Activated CD4-positive, CD25-positive, alpha-beta regulatory T cell treated with anti-CD3 and anti-CD28 coated beads, Interleukin-2, amount 50 U/mL, for 16 hours (primary cell): ENCODE measurements at regions not wholly inside any gene's neighbourhood (a gene's known extent, or its start where the extent isn't known, plus 50 kb on each side); places are given as distances from the start of the nearest gene placed in this dataset.

Experiments used
- DNase-seq: peaks from one replicate; pipeline ENCODE4 v3.0.0-alpha.2; 2020; ENCODE audit warnings: low read depth, low spot score

DNA sequence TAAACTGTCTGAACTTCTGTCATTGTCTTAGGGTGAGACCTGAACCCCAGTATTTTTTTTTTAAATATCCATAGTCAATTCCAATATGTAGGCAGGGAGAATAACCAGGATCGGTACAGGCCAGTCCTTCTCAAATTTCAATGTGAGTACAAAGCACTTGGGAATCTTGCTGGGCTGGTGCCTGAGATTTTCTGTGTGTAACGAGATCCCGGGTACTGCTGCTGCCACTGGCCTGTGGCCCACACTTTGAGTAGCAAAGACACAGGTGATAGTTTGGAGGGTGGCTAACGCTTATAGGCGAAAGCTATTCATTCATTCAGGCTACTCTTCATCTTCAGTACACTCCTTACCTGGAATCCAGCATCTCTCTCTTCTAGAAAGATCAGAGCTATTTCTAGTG, 923.6 kb upstream of the TENM3 start:
- no peak for DNase-seq

DNA sequence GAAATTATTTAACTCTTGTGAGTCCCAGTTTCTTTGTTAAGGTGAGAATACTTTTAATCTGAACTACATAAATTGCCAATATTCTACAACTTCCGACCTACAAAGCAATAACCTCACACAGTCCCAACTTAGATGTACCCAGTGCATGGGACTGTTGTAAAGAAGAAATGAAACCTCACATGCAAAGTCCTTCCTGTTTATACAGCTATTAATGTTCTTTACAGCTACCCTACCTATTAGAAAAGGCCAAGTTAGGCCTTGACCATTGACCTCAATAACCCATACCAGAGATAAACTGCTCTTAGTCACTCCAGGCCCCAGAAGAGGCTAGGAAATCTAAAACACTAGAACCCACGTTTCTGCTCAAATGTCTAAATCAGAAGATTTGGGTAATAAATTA, 920.1 kb upstream of the TENM3 start:
- no peak for DNase-seq

DNA sequence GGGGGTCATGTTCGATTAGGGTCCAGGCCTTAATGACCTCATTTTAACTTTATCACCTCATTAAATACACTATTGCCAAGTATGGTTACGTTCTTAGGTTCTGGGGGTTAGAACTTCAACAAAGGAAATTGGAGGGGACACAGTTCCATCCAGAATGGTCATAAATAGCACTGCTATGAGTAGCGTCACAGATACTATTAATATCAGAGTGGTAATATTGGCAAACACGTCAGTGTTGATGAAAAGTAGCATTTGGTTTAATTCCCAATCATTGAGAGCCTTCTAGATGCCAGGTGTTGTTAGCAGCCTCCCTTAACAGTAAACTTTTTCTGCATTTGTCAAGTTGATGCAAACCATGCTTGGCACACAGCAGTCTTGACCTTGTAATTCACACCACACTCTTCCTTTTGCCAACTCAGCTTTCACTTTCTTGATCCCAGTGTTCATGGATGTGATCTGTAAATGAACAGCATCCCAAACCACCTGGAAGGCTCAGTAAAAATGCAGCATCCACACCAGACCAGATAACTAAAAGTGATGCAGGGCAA, 912.5 kb upstream of the TENM3 start:
- DNase-seq, result no peak

GRCh38 chr4:181331214-181331613, 912.0 kb upstream of the TENM3 start:
- DNase-seq, result no peak

GRCh38 chr4:181345931-181346330, 897.3 kb upstream of the TENM3 start:
- DNase-seq, result no peak

GRCh38 chr4:181350615-181351415, 892.4 kb upstream of the TENM3 start:
- DNase-seq, result no peak

DNA sequence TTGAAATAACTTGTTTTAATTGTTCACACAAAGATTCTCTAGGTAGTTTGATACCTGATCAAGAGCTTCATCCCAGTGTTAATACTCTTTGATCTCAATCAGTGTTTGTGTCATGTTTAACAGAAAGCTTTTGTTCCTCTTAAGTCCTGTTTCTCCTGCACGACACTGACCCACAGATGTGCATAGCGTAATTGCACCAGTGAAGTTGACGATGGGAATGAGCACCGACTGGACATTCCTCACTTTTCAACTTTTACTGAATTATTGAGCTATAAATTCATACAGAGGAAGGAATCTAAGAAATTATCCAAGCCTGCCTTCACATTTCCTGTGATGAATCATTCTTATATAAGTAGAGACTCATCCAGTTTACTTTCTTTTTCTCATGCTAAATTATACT, 878.7 kb upstream of the TENM3 start:
- DNase-seq, result no peak

DNA sequence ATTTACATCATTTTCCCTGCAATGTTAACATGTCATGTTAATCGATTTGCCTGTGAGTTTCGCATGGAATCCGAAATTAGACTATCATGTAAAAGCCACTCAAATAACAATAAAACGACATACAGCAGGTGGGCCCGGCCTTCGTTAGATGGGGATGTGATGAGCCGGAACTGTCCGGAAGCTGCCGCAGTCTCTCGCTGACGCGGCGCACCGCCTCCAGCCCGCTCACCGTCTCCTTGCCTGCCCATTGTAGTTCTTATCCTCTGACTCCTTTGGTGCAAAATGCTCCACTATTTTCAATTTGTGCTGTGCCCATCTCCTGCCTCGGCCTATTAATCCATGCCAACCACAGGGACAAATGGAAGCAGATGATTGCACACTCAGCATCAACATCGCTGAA, 877.5 kb upstream of the TENM3 start:
- DNase-seq, result no peak

GRCh38 chr4:181372014-181372413, 871.2 kb upstream of the TENM3 start:
- DNase-seq, result no peak

DNA sequence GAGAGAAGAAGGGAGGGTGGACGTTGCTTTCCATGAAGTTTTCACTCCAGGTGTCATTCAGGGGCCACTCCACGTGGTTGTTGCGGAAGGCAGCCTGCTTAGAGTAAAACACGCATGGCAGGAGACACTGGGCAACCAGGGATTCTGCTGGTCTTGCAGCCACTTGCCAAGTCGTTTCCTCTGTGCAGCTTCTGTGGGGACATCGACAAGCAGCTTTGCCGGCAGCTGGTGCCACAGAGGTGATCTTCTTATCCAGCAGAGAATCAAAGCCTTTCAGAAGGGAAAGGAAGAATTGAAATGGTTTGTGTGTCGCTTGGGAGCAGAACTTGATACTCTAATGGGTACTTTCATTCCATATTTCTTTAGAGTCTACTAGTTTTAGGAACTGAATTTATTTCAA, 867.1 kb upstream of the TENM3 start:
- no peak for DNase-seq

- DNase-seq, result no peak
Measured at GRCh38 chr4:181388061-181388460, 855.1 kb upstream of the TENM3 start.

DNA sequence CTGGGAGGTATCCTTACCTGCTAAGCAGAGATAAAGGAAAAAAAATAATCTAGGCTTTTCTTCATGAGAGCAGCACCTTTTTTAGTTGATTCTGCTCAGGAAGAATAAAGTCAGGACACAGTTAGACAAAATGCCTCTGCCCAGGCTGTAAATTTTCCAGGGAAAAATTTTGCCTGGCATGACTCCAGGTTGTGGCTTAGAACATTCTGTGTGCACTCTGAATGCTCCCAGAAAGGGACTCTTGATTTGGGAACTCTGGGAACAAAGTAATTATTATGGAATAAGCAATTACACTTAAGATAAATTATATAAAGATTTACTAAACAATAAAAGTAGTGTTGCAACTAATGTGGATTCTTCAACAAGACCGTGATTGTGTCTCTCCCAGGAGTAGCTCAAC, 826.2 kb upstream of the TENM3 start:
- no peak for DNase-seq

- no peak for DNase-seq
Measured at GRCh38 chr4:181418496-181418895, 824.7 kb upstream of the TENM3 start.

GRCh38 chr4:181420950-181421349, 822.3 kb upstream of the TENM3 start:
- DNase-seq, result no peak

- no peak for DNase-seq
Measured at GRCh38 chr4:181424362-181425016, 818.7 kb upstream of the TENM3 start.

DNA sequence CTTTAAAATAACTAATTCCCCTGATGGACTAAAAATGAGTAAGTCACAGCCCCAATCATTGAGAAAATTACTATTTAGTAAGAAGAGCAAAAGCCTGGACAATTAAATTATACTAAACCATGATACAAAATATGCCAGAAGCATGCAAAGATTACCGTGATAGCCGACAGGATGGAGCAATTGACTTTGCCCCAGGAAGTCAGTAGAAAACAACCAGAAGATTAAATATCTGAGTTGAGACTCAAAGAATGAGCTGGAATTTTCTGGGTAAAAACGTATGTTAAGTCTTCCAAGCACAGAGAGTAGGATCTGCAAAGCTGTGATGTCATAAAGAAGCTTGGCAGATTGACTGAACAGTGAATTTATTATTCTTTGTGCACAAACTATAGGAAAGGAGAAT, 816.1 kb upstream of the TENM3 start:
- DNase-seq, result no peak

DNA sequence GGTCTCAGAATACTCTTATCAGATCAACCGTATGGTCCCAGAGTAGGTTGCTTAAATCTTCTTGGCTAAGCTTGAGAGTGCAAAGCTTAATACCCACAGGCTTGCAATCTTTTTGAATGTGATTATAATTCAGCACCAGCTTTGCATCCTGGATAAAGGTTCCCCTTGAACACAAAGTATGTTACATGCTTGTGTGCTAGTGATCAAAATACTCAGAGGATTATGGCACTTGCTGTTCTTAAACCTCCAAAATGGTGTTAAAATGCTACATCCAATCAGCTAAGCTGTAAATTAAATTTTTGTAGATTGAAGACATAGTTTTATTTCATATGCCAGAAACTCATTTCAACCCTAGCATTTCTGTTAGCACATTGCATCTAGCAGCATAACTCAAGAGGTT, 812.2 kb upstream of the TENM3 start:
- DNase-seq, result no peak

GRCh38 chr4:181431661-181432060, 811.5 kb upstream of the TENM3 start:
- no peak for DNase-seq

DNA sequence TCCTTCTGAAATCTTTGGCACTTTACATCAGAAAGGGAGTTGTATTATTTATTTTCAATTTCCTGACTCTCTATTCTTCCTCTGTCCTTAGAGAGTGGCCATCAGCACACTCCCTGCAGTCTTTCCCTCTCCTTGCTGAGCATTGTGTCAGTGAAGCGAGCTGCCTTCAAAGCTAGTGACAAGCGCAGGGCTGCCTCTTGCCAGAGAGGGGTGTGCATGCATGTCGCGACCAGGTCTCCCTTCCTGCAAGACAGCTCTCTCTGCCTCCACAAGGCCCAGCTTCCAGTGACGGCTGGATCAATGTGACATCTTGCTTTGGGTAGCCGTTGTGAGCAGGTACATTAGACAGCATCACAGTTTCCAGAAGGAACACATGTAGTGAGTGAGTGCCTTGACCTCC, 810.9 kb upstream of the TENM3 start:
- no peak for DNase-seq

DNA sequence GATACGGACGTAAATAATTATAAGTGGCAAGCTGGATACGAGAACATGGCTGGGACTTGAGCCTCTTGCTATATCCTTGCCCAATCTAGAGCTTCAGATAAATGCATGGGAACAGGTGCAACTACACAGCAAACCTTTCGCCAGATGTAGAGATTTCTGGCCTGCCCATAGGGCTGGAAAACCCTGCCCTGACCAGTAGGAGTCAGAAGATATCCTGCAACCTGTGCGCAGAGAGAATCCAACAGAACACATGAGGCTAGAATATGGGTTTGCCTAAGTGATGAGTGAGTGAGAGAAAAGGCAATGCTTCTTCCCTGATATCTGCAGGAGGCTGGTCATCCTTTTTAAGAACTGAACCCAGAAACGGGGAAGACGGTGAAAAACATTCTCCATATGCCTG, 805.3 kb upstream of the TENM3 start:
- DNase-seq, result no peak

- DNase-seq, result no peak
Measured at GRCh38 chr4:181438641-181439040, 804.6 kb upstream of the TENM3 start.

- no peak for DNase-seq
Measured at GRCh38 chr4:181443021-181443420, 800.2 kb upstream of the TENM3 start.

- DNase-seq, result no peak
Measured at GRCh38 chr4:181465826-181466225, 777.4 kb upstream of the TENM3 start.
